GM18517 (cell line): ENCODE measurements at regions not wholly inside any gene's neighbourhood (a gene's known extent, or its start where the extent isn't known, plus 50 kb on each side); places are given as distances from the start of the nearest gene placed in this dataset.

Source experiments
- ATAC-seq: cut with Tn5 transposase; IDR thresholded peaks from one replicate; pipeline ENCODE4 v1.9.1; 2021; ENCODE audit warnings: mild to moderate bottlenecking, moderate library complexity; ENCODE audit not compliant: unreplicated experiment

DNA sequence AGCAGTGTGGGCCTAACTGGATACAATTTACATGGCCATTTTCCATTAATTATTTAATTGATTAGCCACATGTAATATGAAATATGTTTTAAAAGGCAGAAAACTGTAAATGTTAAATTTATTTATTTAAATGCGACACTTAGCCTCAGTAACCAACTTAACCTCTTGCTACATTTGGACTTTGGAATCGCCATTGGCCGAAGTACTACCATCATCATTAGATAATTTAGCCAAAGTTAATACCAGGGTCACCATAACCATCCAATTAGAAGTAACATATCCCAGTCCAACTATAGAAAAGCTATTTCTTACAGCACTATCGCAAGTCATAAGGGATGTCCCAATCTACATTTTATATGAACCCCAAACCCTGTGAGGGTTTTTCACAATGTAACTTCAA, 558.6 kb upstream of the IGFBP3 start:
- no peak for ATAC-seq

DNA sequence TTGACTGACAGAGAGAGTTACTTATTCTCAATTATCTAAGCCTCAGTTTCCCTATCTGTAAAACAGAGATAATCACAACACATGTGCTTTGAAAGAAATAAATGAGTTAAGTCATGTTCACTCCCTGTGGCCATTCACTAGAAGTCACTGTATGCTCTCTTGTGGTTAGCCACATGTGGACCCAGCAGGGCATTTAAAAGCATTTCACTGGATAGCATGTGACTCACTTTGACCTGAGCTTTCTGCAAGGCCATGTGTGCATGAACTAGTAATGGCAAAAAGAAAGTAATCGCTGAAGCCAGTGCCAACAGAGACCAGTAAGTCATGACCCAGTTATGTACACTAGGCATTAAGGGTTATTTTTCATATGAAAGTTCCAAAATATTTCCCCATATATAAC, 557.0 kb upstream of the IGFBP3 start:
- ATAC-seq = no peak

DNA sequence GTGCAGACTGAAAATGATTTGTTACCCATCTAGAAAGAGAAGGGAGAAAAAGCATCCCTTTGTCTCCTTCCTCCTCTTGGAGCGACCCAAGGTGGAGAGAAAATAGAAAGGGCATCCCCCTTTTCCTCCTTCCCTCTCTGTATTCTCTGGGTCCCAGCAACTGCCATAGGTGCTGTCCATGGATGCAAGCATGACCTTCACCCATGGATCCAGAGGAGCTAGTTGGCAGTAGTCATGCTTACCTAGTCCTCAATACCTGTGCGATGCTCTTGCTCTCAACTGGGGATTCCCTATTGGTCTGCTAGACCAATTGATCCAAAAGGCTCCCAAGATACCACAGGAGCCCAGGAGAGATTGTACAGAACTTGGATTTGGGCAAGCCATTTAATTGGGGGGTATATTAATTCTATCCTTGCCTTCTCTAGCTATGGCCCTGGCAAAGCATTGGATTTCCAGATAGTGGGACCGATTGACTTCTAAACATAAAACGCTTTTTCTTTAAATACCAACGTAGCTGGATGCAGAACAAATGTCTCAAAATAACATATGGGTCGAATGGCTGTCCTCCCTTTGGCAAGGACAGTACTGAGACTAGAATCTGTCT, 547.8 kb upstream of the IGFBP3 start:
- ATAC-seq = no peak

DNA sequence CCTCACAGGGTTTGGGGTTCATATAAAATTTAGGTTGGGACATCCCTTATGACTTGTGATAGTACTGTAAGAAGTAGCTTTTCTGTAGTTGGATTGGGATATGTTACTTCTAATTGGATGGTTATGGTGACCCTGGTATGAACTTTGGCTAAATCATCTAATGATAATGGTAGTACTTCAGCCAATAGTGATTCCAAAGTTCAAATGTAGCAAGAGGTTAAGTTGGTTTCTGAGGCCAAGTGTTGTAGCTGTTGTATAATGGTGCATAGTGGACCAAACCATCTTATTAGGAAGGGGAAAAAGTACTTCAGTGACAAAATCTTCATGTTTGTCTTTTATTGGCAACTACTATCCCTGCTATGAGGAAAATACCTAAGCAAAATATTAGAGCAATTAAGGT, 542.1 kb upstream of the IGFBP3 start:
- no peak for ATAC-seq

DNA sequence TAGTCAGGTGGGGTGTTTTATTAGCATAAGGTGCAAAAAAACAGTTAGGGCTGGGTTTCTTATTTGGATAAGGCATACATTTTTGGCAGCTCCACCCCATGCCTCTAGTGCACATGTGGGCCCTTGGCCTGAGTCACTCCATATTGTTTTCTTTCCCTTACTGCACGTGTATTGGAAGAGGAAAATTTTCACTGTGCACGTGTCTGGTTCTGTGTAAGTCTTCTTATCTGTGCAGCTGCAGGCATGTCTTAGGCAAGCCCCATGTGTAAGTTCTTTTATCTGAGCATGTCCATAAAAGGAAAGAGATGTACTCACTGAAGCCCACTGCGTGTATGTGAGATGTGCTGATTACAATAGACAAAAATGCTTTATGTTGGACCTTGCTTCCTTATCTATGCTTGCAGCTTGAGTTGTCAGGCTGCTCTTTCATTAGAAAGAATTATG, 540.3 kb upstream of the IGFBP3 start:
- no peak for ATAC-seq

DNA sequence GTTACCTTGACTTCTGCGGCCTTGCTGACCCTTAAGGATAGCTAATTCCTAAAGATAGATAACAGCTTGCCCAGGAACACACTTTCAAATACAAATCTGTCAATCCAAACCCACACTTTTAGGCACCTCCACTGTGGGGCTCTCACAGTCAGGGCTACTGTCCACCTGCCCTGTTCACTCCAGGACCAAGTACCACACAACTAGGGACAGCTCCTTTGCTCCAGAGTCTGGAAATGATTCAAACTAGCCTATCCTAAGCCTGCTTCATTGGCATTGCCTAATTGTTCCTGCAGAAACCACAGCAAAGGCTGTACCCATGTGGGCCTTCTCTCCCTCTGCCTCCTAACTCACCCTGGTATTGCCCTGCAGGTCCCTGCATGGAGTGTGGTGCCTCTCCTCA, 538.9 kb upstream of the IGFBP3 start:
- ATAC-seq = no peak

DNA sequence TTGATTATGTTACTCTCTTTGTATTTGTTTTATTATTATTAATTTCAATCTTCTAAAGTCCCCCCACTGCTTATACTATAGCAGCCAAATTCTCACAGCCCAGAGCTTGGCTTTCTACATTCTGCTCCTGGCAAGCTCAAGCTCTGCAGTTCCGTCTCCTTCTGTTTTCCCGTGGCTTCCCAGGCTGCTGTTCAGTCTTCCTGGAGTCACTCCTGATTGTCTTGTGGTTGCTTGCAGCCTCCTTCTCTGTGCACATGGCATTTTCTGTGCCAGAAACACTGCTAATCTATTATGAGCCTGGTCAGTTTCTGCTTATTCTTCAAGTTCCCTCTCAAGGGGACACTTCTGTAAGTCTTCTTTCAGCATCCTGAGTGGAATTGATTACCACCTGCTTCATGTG, 533.7 kb upstream of the IGFBP3 start:
- no peak for ATAC-seq

DNA sequence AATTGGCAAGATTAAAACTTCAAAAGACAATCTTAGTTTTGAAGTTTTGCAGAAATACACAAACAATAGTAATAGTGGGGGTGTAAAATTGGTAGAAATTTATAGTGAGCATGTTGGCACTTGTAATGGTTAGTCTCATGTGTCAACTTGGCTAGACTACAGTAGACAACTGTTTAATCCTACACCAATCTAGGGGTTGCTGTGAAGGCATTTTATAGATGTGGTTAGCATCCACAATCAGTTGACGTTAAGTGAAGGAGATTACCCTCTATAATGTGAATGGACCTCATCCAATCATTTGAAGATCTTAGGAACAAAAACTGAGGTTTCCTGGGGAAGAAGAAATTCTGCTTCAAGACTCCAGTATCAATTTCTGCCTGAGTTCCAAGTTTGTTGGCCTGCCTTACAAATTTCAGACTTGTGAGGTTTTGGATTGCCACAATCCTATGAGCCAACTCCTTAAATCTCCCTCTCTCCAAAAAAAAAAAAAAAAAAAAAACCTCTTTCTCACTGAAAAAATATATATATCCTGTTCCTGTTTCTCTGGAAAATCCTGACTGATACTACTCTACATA, 531.6 kb upstream of the IGFBP3 start:
- ATAC-seq = no peak

DNA sequence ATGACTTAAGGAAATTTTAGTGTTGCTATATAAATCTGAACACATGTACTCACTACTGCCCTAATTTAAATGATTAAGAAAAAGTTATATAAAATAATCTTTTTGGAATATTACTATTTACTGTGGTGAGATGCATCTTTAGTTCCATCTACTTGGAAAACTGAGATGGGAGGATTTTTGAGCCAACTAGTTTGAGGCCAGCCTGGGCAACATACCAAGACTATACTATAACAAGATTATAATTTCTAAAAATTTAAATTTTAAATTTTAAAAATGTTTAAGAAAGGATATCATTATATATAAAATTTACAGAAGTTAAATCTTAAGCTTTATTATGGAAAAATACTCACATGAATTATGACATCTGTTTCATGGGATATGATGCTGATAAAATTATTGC, 530.8 kb upstream of the IGFBP3 start:
- ATAC-seq = no peak

DNA sequence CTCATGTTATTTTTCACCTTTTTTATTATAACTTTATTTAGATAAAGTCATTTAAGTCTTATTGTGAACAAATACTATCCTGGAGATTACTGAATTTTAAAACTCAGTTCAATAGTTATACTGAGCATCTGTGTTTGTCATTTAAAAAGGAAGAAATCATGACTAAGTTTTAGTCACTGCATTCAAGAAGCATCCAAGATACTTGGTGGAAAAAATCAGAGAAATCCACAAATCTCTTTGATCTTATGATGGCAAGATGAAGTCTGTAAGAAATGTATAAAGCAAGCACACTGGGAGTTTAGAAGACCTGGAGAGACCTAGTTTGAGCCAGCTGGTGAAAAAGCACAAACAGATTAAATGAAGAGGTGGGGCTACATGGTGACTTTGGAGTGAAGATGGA, 529.8 kb upstream of the IGFBP3 start:
- no peak for ATAC-seq

DNA sequence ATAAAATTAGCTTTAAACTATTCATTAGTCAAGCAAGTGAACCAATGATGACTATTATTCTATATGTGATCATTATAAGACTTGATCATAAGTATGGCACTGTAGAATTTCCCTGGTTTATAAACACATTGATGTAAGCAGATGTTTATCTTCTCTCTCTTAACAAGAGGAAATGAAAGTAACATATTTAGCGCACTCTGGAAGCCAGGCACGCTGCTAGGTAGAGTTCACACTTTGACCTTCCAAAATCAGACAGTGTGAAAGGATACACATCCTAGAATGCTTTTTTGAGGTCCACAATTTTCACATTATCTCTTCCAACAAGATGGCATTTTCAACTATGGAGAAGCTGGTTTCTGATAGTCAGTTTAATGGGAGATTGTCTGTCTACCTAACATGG, 529.4 kb upstream of the IGFBP3 start:
- no peak for ATAC-seq

DNA sequence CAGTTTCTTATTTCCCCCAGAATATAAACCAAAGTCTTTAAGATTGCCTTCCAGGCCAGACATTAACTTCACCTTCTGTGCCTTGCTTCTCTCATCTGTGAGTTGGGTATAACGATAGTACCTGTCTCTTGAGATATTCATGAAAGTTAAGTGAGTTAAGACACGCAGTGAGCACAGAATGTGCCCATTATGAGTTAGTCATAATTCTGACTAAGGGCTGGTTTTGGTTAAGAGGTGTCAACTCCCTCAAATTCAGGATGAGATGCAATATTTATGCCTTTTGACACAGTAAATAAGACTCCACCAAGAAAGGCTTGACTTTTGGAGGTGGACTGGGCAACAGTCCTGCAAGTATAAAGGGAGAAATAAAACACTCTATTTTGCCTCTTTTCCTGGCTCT, 528.7 kb upstream of the IGFBP3 start:
- ATAC-seq = no peak

DNA sequence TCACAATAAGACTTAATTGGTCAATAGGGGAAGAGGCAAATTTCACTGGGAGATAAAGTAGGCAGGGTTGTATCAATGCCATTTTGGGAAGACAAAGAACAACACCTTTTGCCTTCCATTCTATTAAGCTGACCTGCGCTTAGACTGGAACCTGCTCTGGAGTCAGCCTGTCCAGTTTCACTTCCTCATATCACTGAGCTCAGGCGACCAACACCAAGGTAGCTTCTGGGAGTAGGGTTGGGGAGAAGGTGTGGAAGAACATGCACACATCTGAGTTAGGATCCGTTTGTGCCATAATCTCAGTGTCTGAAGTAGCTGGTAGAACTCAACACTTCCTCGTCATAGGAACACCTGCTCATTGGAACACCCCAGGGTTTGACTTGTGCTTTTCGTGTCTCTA, 527.4 kb upstream of the IGFBP3 start:
- no peak for ATAC-seq

DNA sequence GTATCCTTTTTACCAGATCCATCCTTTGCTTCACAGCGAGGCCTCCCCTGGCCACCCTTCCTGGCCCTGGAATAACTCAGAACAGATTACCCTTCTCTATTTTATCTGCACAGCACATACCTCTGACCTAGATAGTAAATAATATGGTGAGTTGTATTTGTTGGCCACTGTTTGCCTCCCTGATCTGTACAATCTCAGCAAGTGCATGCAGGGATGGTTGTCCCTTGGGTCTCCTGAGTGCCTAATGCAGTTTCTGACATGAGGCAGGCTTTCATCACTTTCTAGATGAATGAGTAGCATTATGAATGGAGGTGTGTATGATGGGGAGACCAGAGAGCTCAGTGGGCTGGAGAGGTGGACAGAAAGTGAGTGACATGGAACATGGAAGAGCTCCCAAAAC, 525.1 kb upstream of the IGFBP3 start:
- ATAC-seq = no peak

DNA sequence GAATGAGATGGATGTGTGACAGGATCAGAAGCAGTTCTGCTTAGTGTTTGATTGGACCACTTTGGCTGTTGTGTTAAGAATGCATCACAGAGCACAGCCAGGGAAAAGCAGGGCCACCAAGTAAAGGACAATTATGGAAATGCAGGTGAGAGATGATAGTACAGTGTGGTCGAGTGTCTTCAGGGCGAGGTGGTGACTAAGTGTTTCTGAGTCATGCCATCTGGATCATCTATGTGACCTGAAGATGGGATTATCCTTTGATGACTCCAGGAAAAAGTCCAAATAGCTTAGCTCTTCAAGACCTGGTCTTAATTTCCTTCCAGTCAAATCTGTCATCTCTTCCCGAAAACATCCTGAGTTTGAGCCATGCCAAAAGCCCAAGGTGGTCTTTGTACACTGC, 523.2 kb upstream of the IGFBP3 start:
- ATAC-seq = no peak

DNA sequence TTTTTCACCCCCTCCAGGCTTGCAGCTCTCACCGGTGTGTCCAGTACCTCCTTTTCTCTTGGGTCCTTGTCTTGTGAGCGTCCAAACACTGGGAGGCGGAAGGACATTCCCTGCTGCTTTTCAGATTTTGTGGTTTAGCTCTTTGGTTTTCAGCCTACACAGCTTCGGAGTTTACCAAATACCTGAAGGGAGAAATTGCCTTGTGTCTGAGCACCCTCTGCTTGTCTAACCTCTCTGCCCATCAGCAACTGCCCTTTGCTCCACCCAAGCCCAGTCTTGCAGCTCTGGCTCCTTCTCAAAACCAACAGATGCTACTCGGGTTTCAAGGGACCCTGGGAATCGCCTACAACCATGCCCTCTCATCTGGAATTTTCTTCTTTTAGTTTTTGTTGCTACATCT, 519.1 kb upstream of the IGFBP3 start:
- no peak for ATAC-seq

DNA sequence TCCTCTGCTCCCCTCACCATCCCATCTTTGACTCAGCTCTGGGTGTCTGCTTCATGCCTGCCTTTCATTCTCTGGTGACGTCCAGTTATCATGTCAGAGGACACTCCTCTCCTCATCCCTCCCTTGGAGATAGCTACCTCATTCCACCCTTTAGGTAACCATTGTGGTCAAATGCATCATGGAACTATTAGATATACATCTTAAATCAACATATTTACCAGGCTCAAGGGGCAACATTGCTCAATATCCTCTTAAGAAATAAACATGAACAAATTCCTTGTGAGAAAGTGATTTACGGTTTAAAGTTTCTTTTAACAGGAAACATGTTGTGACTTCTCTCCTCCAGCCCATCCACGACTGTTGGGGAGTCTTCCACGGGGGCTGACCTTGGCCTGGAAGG, 511.6 kb upstream of the IGFBP3 start:
- no peak for ATAC-seq

DNA sequence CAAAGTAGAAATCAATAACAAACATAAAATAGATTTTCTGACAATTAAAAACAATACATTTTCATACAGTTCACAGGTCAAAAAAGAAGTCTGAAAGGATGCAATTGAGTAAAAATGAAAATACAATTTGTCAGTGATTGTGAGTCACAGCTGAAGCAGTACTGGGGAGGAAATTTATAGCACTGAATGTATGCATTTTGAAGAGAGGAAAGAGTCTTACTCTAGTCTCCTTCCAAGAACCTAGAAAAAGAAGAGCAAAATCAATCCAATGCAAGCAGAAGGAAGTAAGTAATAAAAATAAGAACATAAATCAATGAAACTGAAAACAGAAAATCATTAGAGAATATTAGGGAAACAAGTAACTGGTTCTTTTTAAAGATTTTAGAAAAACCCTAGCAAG, 507.2 kb upstream of the IGFBP3 start:
- no peak for ATAC-seq

DNA sequence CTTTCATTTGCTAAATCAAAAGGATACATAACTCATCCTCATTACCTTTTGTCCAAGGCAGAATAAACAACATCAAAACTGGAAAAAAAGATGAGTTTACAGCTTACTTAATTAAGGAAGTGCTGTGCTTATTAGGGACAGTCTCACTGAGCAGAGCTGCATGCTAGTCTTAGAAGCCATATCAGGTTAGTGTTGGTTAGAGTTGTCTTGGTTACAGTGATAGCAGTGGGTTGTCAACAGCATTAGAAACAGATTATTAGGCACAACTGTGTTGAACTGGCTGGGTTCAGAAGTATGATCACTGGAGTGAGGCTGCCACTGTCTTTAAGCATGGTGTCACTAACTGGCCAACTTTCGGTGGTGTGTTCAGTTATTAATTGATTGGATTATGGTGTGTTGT, 503.9 kb upstream of the IGFBP3 start:
- ATAC-seq = no peak

DNA sequence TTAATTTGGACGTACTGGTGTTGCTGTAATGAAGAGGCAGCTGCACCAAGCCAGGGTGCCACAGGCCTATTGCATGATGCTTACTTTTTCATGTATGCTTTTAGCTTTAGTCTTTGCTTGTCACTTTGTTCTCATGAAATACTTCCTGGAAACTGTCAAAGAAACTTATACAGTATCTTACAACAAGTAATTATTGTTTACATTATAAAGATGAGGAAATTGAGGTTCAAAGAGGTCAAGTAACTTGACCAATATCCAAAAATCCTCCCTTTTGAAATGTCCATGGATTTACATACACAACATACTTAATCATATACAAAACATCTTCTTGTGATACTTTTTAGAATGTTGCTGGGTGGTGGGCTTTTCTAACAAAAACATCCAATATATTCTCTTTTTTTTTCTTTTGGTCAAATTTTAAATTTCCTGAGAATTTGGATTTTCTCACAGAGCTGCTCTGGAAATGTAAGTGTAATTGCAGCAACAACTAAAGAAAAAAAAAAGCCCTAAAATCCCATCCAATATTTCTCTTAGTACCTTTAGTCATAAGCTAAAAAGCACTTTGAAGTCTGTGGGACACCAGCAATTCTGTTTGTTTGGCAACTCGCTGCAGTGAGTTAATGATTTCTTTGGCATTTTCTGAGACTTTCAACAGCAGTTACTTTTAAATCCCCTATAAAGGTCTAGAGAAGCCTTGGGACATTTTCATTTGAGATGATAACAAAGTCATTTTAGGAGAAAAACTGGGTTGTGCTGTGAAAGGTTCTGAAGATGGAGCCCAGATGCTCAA, 500.6 kb upstream of the IGFBP3 start:
- ATAC-seq = no peak

DNA sequence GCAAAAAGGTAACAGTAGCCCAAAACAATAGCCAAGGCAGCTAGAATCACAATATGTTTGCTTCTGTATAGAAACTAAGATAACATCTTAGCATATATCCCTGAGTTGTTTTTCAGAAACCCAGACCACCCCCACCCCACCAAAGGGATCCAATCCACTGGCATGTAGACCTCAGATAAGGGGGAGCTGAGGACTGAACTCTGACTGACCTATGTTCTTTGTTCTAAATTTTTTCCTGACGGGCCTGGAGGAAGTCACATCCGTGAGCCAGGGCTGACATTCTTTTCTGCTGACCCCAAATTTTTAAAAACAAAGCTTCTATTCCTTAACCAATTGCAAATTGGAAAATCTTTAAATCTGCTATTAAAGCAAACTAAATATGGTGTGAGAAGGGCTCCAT, 493.9 kb upstream of the IGFBP3 start:
- ATAC-seq = no peak

DNA sequence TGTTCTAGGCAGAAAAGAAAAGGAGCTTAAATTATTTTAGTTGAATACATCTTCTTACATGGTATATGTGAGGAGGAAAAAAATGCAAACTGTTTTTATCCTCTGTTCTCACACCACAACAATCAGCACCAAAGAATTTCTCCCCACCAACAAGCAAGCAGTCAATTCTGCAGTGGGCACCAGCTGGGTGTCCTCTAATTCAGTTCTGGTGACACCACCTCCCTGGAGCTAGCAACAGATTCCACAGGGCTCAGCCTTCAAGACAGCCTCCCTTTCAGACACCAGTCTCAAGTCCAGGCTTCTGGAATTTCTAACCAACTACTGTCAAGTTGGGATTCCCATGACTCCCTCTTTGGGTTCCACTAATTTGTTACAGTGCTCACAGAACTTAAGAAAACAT, 490.2 kb upstream of the IGFBP3 start:
- ATAC-seq = no peak

DNA sequence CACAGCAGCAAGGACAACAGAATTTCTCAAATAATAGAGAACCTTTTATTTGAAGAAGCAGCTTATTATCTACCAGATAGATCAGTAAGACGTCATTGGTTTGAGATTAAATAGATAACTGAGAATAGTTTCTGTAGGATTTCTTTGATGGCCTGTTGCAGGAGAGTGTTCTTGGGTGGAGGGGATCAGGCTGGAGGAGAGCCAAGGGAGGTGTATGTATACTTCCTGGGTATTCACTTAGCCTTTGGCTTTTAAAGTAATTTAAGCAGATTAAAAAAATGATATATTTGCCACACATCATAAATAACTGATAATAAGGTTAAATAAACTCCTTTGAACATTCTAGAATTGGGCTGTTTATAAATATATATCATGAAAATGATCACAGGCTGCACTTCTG, 486.1 kb upstream of the IGFBP3 start:
- ATAC-seq = no peak
